NCI-H69 (cell line): ENCODE measurements at regions not wholly inside any gene's neighbourhood (a gene's known extent, or its start where the extent isn't known, plus 50 kb on each side); places are given as distances from the start of the nearest gene placed in this dataset.
"Not testable (repeated sequence)": the region's sequence is repeated elsewhere in the genome, so short reads cannot be mapped to it uniquely, and the experiment has no call there.

ENCODE experiments used
- DNase-seq: peaks from one replicate; lab custom pipeline; 2025; lab: John Stamatoyannopoulos, UW

GRCh38 chr6:11326116-11326515, 93.6 kb upstream of the NEDD9 start:
- DNase-seq: no peak

GRCh38 chr6:11324453-11325015, 92.1 kb upstream of the NEDD9 start:
- DNase-seq: no peak

GRCh38 chr6:11323666-11324452, 91.4 kb upstream of the NEDD9 start:
- no peak for DNase-seq

- no peak for DNase-seq
Measured at GRCh38 chr6:11322252-11322885, 89.9 kb upstream of the NEDD9 start.

GRCh38 chr6:11320914-11321597, 88.6 kb upstream of the NEDD9 start:
- DNase-seq: no peak

- no peak for DNase-seq
Measured at GRCh38 chr6:11318835-11319813, 86.7 kb upstream of the NEDD9 start.

- peak; percentile 14 for DNase-seq
Measured at GRCh38 chr6:11317885-11318771, 85.7 kb upstream of the NEDD9 start.

- DNase-seq: no peak
Measured at GRCh38 chr6:11315743-11316437, 83.4 kb upstream of the NEDD9 start.

DNA sequence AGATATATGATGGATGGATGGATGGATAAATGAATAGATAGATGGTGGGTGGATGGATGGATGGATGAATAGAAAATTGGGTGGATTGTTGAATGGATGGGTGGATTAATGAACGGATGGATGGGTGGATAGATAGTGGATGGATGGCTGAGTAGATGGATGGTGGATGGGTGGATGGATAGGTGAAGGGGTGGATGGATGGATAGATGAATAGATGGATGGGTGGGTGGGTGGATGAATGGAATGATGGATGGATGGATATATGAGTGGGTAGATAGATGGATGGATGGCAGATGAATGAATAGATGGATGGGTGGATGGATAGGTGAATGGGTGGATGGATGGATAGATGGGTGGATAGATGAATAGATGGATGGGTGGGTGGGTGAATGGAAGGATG, 80.7 kb upstream of the NEDD9 start:
- DNase-seq: no peak

DNA sequence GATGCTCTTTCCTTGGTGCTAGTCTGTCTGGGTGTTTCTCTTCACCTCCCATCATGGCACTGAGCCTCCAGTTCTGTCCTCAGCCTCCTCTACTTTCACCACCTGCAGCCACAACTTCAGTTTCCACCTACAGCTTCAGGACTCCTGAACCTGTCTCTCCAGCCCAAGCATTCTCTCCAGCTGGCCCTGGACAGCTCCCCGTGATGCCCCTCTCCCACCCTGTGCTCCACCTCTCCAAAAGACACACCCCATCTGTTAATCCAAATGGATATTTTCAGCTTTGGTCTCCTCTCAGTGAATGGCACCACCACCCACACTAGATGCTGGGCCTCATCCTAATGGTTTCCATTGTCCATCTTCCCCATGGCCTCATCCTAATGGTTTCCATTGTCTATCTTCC, 79.5 kb upstream of the NEDD9 start:
- DNase-seq: no peak

DNA sequence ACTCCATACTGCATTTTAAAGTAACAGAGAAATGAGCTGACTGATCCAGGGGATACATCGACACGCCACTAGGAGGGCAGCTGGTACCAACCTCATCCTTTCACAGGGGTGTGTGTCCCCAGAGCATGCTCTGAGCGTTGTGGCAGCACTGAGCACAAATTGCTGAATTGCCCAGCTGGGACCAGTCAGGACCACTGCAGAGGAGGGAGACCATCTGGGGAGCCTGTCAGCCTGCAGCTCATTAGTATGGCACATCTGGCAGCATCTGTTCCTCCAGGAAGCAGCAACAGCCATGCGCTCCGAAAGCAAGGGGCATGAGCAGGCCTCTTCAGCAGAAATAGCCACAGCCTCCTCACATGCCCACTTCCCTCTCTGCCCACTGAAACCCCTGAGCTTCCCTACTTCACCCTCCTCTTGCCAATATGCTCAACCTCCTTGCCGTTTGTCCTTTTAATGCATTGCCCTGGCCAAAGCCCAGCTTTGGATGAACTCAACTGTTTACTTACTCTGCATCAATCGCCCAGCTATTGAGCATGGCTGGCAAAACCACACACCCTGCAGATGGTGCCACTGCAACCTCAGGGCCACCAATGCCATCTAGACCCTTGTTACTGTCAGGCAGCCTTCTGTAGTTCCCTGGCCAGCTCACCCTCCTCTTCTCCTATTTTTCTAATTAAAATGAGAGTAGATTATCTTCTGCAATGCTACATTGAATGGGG, 77.6 kb upstream of the NEDD9 start:
- DNase-seq: no peak

DNA sequence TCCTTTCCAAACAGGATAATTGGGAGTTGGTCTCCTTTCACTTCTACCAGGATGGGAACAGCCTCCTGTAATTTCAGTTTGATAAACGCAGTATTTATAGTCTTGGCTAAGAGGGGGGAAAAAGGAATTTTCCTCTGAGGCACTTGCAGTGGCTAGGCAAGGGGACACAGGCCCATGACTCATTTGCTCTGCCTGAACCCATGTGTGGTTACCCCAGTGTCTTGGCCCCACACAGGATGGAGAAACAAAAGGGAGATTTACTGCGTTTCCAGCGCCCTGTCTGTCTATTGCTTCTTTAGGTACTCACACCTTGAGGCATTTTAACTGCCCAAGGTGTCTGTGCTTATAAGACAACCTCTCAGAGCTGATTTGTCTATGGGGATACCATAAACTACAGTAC, 74.8 kb upstream of the NEDD9 start:
- DNase-seq: no peak

- DNase-seq: no peak
Measured at GRCh38 chr6:11304946-11305345, 72.5 kb upstream of the NEDD9 start.

DNA sequence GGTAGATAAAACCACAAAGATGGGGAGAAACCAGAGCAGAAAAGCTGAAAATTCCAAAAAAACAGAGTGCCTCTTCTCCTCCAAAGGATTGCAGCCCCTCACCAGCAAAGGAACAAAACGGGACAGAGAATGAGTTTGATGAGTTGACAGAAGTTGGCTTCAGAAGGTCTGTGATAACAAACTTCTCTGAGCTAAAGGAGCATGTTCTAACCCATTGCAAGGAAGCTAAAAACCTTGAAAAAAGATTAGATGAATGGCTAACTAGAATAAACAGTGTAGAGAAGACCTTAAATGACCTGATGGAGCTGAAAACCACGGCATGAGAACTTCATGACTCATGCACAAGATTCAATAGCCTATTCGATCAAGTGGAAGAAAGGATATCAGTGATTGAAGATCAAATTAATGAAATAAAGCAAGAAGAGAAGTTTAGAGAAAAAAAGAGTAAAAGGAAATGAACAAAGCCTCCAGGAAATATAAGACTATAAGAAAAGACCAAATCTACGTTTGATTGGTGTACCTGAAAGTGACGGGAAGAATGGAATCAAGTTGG, 67.5 kb upstream of the NEDD9 start:
- DNase-seq: not testable (repeated sequence)

DNA sequence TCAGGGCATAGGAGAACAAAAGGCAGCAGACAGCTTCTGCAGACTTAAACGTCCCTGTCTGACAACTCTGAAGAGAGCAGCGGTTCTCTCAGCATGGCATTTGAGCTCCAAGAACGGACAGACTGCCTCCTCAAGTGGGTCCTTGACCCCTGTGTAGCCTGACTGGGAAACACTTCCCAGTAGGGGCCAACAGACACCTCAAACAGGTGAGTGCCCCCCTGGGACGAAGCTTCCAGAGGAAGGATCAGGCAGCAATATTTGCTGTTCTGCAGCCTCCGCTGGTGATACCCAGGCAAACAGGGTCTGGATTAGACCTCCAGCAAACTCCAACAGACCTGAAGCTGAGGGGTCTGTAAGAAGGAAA, 66.9 kb upstream of the NEDD9 start:
- not testable (repeated sequence) for DNase-seq

GRCh38 chr6:11298651-11299420, 66.4 kb upstream of the NEDD9 start:
- peak; percentile 28 for DNase-seq

DNA sequence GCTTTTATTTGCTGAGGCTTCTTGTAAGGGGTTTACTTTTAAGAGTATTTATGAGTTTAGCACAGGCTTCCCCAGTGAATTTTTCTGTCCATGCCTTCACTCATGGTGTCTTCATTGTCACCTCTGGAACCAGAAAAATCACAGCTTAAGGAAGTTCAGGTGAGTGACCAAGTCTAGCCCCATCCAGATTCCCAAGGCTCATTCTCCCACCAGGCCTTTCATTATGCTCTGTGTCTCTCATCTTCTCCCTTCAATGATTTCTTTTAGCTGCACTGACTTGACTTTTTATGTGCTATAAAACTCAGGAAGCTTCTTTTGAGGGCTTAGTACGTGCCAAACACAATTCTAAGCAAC, 64.9 kb upstream of the NEDD9 start:
- no peak for DNase-seq
